ENCODE measurements at regions not wholly inside any gene's neighbourhood (a gene's known extent, or its start where the extent isn't known, plus 50 kb on each side); places are given as distances from the start of the nearest gene placed in this dataset.

DNA sequence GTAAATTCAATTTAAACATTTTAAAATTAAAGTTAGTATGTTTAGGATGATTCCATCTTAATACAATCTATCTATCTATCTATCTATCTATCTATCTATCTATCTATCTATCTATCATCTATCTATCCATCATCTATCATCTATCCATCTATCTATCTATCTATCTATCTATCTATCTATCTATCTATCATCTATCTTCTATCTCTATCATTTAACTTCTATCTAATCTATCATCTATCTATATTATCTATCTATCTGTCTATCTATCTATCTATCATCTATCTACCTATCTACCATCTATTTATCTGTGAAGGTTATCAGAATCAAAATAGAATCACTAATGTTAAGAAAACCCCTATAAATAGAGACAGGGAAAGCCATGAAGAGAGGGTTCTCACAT, 78.3 kb downstream of the RAMP3 start:
- DNase-seq (ENCODE audit: low read depth), result no peak

DNA sequence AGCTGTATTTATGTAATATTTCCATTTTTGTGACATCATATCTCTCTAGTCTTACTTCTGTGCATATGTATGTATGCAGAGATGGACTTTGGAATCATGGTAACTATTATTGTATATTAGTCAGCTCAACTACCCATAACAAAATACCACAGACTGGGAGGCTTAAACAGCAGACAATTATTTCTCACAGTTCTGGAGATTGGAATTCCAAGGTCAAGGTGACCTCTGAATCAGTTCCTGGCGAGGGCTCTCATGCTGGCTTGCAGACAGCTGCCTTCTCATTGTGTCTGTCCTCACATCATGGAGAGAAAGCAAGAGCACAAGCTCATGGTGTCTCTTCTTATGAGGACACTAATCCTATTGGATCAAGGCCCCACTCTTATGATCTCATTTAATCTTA, 79.1 kb downstream of the RAMP3 start:
- peak; percentile 62 for DNase-seq (ENCODE audit: low read depth)

DNA sequence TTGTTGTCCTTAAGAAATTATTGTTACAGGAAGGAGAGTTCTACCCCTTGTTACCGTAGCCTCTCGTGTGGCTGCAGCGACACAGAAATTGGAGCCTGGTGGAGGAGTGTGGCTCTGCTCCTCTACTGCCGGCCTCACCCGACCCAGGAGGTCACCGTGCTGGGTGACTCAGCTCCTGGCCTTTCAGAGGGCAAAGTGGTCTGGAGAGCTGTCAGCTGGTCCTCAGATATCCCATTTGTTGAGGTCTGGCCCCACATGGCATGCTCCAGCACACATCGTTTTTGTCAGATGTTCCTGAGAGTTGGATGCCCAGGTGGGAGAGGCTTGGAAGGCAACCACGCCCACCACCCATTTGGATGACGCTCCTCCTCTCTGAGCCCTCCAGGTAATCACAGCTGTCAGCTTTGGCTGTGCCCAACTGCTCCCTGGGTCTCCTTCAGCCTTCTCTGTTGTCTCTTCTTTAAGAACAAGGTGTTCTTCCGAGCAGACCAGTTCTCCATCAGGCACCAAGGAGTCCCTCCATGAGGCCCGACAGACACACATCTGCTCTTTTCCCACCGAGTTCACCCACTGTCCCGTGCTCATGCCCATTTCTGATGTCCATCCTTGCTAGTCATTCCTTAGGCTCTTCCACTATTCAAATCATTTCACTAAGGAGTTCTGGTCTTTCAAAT, 80.3 kb downstream of the RAMP3 start:
- no peak for DNase-seq (ENCODE audit: low read depth)

DNA sequence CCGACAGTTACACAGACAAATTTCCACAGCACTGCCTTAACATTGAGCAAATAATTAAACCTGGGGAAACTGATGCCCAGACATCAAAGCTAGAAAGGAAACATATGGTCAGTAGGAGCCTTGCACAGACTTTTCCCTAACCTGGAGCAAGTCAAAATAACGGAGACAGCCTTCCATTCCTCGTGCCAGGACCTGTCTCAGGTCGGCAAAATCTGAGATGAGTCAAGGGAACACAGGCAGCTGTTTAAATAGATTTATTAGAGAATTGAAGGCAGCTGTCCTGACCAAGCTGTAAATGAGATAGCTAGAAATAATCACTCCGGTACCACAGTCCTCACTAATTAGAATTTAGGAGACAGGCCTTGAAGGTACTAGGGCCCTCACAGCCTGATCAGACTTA, 81.2 kb downstream of the RAMP3 start:
- no peak for DNase-seq (ENCODE audit: low read depth)

DNA sequence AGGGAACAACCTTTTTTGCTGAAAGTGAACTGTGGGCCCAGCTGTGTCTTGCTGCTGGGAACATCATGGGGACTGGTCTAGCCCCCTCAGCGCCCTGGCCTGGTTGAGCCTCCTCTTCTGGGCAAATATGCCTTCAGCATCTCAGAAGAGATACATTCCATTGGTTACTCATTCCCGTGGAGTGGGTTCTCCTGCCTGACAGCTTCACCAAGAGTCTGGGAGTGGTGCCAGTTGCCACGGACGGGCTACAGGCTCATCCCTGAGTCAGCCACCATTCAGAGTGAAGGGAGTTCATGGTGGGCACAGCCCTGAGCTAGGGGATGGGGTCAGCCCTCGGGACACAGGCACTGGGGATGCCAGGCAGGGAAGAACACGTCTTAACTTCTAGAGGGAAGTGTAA, 81.9 kb downstream of the RAMP3 start:
- DNase-seq (ENCODE audit: low read depth), result peak; percentile 84

DNA sequence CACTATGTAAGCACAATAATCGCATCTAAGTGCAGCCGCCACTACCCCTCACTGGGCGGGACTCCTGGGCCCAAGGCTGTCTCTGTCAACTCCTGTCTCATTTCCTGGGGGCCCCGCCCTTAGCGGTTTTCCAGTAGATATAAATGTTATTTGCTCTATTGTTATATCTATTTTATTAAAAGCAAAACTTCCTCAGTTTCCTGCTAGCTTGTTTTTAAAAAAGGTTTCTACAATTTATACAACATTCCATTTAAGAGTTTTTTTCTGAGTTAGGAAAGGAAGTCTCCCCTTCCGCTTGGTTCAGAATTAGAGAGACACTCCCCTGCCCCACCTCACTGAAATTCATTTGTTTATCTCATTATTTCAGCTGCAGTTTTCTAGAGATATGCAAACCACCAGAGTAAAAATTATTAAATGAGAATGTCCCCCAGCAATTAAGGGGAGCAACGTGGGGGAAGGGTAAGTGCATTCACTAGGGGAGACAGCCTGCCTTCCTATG, 82.7 kb downstream of the RAMP3 start:
- no peak for DNase-seq (ENCODE audit: low read depth)

DNA sequence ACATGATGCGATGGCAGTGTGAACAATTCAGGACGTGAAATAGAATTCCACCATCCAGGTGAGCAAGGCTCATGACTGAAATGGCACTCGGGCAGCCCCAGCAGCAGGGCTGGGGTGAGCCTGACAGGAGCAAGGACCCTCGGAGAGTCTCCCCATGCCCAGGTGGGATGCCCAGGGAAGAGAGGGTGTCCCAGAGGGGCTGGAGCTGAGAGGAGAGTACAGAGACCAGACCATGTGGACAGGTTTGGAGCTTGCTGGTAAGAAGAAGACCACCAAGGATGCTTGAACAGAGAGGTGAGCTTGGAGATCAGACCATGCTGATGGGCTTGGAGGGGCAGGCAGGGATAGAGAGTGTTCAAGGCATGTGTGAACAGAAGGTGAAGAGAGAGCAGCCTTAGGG, 83.3 kb downstream of the RAMP3 start:
- DNase-seq (ENCODE audit: low read depth), result no peak

DNA sequence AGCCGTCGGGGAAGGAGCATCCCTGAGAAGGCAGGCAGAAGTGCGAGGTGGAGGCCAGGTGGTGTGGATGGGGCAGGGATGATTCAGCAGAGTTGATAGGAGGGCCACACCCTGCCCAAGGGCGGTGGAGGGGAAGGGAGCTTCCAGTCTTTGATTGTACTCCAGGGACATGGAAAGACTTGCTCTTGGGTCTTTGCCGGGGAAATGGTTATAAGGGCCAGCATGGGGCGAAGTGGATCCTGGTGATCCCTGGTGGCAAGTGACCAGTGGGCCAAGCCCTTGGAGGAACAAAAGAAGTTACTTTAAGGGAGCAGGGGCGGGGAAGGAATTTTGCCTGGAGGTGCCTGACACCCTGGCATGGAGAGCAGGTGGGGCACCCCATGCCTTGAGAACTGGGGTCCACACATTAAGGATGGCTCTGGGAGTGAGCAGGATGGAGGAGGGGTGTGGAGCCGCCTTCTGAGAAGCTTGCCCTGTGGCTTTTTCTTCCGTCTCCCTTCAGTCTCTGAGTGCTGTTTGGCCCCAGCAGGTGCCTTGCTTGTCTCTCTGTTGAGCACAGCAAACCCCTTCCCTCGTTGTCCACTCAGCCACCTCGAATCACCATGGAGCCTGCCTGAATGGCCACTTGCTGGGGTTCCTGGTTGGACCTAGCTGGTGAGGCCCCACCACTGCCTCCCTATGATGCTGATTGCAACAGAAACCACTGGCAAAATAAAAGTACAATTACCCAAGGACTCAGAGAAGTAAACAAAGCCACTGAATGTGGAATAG, 83.9 kb downstream of the RAMP3 start:
- no peak for DNase-seq (ENCODE audit: low read depth)

DNA sequence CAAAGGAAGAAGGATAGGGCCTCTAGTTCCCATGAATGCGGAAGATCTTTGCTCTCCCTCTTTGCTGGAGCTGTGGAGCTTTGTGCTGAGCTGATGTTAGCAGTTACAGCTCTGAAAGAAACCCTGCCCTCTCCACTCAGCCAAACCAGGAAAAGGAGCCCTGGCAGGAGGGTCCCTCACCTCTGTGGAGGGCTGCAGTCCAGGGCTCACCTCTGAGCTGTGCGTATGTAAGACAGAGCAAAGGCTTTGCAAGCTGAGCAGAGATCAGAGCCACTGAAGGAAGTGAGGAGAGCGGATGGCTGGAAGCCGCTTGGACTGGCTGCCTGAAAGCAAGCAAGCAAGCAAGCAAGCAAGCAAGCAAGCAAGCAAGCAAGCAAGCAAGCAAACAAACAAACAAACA, 84.7 kb downstream of the RAMP3 start:
- no peak for DNase-seq (ENCODE audit: low read depth)

DNA sequence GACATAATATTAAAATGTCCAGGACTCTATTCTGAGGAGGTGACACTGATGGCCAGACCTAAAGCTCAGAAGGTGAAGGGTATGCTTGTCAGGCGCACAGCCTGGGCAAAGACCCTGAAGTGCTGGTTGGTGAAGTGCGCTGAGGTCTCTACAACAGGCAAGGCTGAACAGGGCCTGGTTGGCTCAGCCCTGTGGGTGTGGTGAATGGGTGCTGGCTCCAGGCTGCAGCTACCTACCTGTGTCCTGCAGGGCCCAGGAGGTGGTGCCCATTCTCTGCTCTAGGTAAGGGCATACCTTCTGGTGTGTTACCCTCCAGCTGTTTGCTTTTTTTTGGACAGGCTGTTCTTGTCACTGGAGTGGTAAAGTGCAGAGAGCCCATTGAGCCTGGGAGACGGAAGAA, 85.1 kb downstream of the RAMP3 start:
- DNase-seq (ENCODE audit: low read depth), result no peak

DNA sequence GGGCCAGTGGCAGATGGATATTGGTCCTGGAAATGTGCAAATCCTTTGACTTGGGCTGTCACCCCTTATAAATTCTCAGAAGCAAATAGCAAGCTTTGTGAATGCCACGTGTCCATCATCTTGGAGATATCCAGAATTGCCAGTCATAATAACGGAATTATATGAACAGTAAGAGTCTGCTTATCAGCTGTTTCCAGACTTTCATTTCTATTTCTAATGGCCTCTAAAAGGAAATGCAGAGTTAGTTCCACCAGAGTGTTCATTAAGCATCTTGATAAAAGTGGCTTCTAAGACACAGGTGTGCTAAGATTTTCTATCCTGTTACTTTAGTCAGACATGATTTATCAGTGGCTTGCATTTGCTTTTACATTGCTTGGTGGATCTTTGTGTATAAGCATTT, 87.4 kb downstream of the RAMP3 start:
- no peak for DNase-seq (ENCODE audit: low read depth)

DNA sequence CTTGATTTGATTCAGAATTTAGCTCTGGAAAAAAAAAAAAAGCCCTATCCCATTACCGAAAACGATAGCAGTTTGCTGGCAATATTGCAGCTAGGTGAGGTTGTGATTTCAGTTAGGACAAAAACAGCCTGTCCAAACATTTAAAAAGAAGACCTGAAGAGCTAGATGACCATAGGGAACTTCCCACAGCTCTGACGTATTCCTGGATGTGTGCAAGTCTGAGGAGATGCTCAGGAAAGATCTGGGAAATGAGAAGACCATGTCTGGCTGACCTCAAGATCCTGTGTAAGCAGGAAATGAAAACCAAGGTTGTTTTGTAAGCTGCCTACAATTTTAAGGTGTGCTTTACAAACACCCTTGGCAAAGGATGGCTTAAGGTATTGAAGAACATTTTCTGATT, 88.7 kb downstream of the RAMP3 start:
- no peak for DNase-seq (ENCODE audit: low read depth)

DNA sequence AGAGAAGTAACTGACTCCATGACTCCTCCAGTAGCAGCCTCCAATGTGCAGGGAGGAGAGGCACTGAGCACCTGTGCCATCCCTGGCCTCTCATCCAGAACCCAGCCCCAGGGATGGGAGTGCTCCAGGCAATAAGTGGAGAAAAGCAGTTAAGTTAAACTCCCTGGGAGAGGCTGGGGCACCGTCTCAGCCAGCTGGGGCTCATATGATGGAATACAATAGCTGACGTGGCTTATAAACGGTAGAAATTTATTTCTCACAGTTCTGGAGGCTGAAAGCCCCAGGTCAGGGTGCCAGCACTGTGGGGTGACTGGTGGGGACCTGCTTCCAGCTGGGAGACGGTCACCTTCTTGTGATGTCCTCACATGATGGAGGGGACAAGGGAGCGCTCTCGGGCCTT, 94.7 kb downstream of the RAMP3 start:
- DNase-seq (ENCODE audit: low read depth), result no peak

DNA sequence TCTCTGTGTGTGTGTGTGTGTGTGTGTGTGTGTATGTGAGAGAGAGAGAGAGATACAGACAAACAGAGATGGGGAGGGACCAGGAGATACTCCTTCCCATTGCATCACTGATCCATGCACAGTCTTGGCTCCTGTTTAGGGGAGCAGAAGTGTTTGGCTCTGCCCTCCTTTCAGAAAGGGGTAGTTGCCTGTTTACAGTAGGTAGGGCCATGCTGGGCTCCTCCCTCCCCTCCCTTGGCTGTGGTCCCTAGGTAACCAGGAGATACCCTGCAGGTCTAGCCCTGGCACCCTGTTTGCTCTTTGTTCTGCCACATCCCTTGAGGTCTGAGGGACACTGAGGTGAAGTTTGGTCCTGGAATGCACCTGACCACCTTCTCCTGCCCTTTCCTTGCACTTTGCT, 95.3 kb downstream of the RAMP3 start:
- no peak for DNase-seq (ENCODE audit: low read depth)

DNA sequence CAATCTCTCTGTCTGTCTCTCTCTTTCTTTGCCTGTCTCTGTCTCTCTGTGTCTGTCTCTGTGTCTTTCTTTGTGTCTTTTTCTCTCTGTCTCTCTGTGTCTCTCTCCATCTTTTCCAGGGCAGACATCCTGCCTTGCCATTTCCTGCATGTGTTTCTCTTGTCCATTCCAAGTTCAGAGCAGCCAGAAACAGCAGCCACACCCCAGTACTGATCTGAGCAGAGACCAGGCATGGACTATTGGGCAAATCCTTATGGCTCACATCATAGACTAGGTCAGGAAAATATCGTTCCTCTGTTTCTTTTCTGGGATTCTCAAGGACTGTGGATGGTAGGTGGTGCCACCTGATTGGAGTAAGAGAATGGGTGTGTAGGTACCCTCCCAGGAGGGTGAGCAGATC, 95.8 kb downstream of the RAMP3 start:
- DNase-seq (ENCODE audit: low read depth), result no peak

DNA sequence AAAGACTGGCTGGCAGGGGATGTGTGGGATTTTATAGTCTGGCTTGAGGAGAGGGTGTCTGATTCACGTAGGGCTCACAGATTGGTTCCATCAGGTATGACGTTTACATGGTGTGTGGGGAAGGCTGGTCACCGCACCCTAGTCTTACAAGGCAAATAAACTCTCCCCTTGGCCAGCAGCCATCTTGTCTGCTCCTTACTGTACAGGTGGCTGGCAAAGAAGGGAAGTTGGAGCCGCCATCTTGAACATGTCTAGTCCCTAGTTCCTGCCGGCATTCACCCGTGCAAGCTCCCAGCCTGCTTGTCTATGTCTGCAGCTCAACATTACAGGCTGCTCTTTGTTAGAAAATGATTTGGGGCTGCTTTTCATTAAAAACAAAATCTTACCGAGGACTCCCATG, 97.6 kb downstream of the RAMP3 start:
- DNase-seq (ENCODE audit: low read depth), result no peak

DNA sequence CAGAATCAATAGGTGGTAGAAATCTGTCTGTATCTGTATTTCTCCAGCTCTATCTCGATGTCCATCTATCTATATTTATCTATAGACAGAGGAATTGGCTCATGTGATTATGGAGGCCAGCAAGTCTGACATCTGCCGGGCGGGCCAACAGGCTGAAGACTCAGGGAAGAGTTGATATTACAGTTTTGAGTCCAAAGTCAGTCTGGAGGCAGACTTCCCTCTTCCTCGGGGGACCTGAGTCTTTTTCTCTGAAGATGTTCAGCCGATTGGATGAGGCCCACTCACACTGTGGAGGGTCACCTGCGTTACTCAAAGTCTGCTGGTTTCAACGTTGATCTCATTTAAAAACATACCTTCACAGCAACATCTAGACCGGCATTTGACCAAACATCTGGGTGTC, 98.7 kb downstream of the RAMP3 start:
- DNase-seq (ENCODE audit: low read depth), result no peak

DNA sequence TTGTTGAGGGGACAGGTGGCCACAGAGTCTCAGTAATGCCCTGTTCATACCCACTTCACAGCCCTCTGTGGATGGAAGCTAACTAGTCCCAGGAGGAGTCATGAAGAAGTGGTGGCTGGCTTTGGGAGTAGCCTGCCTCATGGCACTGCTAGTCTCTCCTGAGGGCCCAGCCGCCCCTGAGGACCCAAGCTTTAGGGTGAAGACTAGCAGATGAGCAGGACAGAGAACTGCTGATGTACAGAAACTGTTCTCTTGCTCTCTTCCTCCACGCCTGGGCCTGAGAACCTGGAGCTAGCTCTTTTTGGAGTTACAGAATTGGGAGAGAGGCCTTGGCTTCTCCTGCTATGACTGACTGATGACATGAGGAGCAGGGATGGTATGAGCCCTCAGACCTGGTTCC, 99.2 kb downstream of the RAMP3 start:
- DNase-seq (ENCODE audit: low read depth), result no peak

DNA sequence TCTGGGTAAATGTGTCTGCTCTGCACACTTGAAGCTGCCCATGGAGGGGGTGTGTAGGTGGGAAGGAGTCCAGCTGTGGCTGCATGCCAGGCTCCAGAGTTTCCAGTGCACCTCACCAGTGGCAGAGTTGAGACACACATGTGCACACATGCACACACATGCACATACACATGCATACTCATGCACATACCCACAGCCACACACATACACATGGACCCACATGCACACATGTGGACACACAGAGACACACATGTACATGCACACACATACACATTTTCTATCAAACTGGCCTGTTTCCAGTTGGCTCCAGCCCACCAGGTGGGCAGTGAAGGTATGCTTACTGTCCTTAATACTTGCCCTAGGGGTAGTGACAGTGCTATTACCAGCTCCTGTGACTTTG, 99.7 kb downstream of the RAMP3 start:
- no peak for DNase-seq (ENCODE audit: low read depth)

DNA sequence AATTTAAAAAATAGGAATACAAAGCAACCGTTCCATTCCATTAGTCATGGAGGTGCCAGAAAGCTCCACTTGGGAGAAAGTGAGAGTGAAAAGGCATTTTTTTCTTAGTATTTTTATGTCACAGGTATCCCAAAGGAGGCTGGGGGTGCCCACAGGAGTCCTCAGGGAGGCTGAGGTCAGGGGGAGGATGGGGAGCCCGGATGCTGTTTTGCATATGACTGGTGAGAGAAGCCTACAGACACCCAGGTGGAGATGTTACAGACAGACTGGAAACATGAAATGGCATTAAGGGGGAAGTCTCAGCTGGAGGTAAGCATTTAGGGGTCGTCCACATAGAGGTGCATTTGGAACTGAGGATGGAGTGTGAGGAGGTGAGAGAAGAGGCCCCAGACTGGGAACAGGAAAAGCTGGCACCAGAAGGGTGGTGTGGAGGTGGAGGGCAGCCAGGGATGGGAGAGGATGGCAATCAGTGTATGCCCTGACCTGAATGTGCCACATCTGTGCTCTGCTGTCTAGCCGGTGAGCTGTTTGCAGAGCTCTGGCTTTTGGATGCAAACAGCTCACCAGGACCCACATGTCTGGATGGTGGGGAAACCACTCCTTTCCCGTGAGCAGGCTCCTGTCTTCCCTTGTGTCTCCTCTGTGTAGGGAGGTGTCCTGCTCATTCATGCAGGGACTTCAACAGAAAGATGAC, 101.1 kb downstream of the RAMP3 start:
- no peak for DNase-seq (ENCODE audit: low read depth)

DNA sequence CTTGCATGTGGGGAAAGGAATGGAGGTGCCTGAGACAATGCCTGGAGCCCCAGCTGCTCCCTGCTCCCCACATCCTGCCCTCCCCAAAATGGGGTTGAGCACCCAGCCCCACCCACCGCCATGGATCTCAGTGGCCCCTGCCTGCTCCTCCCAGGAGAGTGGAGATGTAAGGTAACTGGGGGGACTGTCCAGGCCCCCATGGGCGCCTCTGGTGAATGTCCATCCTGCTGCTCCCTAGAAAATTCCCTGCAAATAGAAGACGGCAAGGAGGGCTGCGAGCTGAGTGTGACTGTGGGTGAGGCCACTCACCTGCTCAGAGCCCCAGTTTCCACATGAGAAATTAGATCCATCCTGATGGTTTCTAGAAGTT, 101.6 kb downstream of the RAMP3 start:
- DNase-seq (ENCODE audit: low read depth), result no peak

DNA sequence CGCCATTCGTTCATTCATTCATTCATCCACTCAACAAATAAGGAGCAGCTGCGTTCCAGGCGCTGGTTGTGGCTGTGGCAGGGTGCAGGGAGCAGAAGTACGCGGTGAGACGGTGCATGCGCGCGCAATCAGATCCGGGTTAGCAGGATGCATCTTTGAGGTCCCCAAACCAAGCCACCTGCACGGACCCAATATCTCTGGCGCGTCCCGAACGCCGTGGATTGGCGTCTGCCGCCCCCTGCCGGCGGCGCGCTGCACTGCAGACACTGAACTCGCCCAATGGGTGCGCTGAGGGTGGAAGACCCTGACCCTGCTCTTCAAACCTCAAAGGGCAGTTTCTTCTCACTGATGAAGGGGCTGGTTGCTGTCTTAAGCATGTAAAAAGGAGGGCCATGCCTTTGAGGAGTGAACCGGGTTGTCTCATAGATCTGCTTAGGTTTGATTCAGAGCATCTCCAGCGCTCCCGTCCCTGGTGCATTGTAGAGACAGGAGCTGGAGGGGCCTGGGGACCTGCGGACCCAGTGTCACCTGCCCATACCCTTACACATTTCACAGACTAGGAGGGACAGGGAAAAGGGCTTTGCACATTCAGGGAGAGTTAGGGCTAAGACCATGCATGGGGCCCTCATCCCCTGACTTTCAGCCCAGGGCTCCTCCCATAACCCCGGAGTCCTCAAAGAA, 102.5 kb downstream of the RAMP3 start:
- DNase-seq (ENCODE audit: low read depth), result peak; percentile 39

DNA sequence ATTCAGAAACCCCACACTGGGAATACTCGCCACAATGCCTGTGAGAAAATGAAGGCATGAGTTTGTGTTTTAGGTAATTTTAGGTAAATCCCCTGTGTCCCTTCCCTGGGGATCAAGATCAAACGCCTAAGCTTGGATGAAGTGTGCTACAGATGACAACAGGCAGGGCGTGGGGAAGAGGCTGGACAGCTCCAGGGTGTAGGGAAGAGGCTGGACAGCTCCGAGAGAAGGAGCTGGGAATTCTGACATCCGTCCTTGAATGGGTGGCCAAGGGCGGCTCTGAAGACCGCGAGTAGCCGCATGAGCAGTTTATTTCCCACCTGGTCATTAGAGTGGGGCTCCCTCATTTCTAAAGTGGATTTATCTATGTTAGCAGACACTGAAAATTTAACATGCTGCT, 109.7 kb downstream of the RAMP3 start:
- peak; percentile 11 for DNase-seq (ENCODE audit: low read depth)
